Lower leg skin (tissue), 4 donors: ENCODE measurements at regions not wholly inside any gene's neighbourhood (a gene's known extent, or its start where the extent isn't known, plus 50 kb on each side); places are given as distances from the start of the nearest gene placed in this dataset.

Source experiments
- DNase-seq, 2 donors: peaks; one replicate each; pipeline ENCODE4 v3.0.0-alpha.2; 2019; ENCODE audit warnings: low spot score in 2 of 2
- H3K4me3 ChIP-seq: fragments of 200-600 bp; sonication (generic); 2 replicates; pipeline ENCODE4 v1.5.1; 2017; ENCODE audit warnings: mild to moderate bottlenecking, low read depth; ENCODE audit not compliant: poor library complexity, severe bottlenecking
- CTCF ChIP-seq, 3 donors: fragments of 450-650 bp; IDR thresholded peaks; one replicate each; pipeline ENCODE4 v1.5.1; 2016; ENCODE audit warnings: antibody characterized with exemption in 3 of 3, mild to moderate bottlenecking in 3 of 3, moderate library complexity in 2 of 3
- POLR2A ChIP-seq, 2 donors: fragments of 450-650 bp; IDR thresholded peaks; one replicate each; pipeline ENCODE4 v1.6.1; 2016 to 2017; ENCODE audit warnings: antibody characterized with exemption in 2 of 2, mild to moderate bottlenecking in 1 of 2, moderate library complexity in 1 of 2
- WGBS, 2 donors: methylation state at CpG; one replicate each; pipeline ENCODE4 v1.1.5; 2018; 5-methylcytosine and 5-hydroxymethylcytosine counted together
- intact Hi-C: fragments of 100-400 bp; cut with DNase I; formaldehyde crosslinking; loops from one replicate; pipeline ENCODE4 v1.15.0; 2023; ENCODE audit warnings: low total_unique reads

- no peak for DNase-seq
- 79 to 83% methylated on average over 11 of the region's 11 CpGs for WGBS, 2 donors
- TF ChIP-seq CTCF (IDR thresholded peaks at IDR 0.05) = no peak
- no peak for TF ChIP-seq POLR2A (IDR thresholded peaks at IDR 0.05)
- intact Hi-C loops = no loop called here
- H3K4me3 ChIP-seq = no peak overlapping the region
Observed at GRCh38 chr7:155901176-155901575, 88.9 kb upstream of the SHH start.

- intact Hi-C loops = no loop called here
- no peak for TF ChIP-seq POLR2A (IDR thresholded peaks at IDR 0.05)
- no peak for DNase-seq
Observed at GRCh38 chr7:155899596-155899995, 87.3 kb upstream of the SHH start.

GRCh38 chr7:155897758-155898386 is 85.6 kb upstream of the SHH start:
- no peak for DNase-seq
- no peak overlapping the region for H3K4me3 ChIP-seq
- 82 to 83% methylated on average over 15 to 16 of the region's 16 CpGs for WGBS, 2 donors
- intact Hi-C loops = no loop called here
- TF ChIP-seq POLR2A (IDR thresholded peaks at IDR 0.05) (no peak), CTCF (IDR thresholded peaks at IDR 0.05) (no peak)

More at GRCh38 chr7:155899596-155899995, 87.3 kb upstream of the SHH start:
- WGBS, 2 donors = 84 to 88% methylated on average over 4 of the region's 4 CpGs
- H3K4me3 ChIP-seq = no peak overlapping the region

GRCh38 chr7:155896531-155897263 is 84.4 kb upstream of the SHH start:
- WGBS, 2 donors = 83 to 86% methylated on average over 6 of the region's 6 CpGs
- intact Hi-C loops = no loop called here

GRCh38 chr7:155893664-155894063 is 81.4 kb upstream of the SHH start:
- 77 to 79% methylated on average over 6 of the region's 6 CpGs for WGBS, 2 donors
- H3K4me3 ChIP-seq = no peak overlapping the region
- intact Hi-C loops = no loop called here
- DNase-seq = no peak
- TF ChIP-seq CTCF (IDR thresholded peaks at IDR 0.05) (no peak), POLR2A (IDR thresholded peaks at IDR 0.05) (no peak)

More at GRCh38 chr7:155896531-155897263, 84.4 kb upstream of the SHH start:
- H3K4me3 ChIP-seq = no peak overlapping the region
- DNase-seq = no peak
- TF ChIP-seq POLR2A (IDR thresholded peaks at IDR 0.05) = no peak
- TF ChIP-seq CTCF (IDR thresholded peaks at IDR 0.05) = no peak

- TF ChIP-seq POLR2A (IDR thresholded peaks at IDR 0.05) = no peak
- TF ChIP-seq CTCF (IDR thresholded peaks at IDR 0.05) = no peak
- no peak for DNase-seq
- 76 to 79% methylated on average over 11 to 12 of the region's 12 CpGs for WGBS, 2 donors
- no peak overlapping the region for H3K4me3 ChIP-seq
- intact Hi-C loops = no loop called here
Observed at GRCh38 chr7:155893176-155893575, 80.9 kb upstream of the SHH start.
